T-cell (primary cell): ENCODE measurements at regions not wholly inside any gene's neighbourhood (a gene's known extent, or its start where the extent isn't known, plus 50 kb on each side); places are given as distances from the start of the nearest gene placed in this dataset.
A peak's percentile ranks its signal among the peaks of the same experiment; 100 is the strongest.

Experiments
- ATAC-seq, 4 experiments: fragments of 200-7000 bp in 3 of 4; fragments of 150-1000 bp in 1 of 4; cut with Tn5 transposase; replicated peaks in 1 of 4; 1 replicate in 3 of 4; 2 replicates in 1 of 4; pipeline ENCODE4 v1.10.0; 2021; ENCODE audit warnings: moderate library complexity in 3 of 4, mild to moderate bottlenecking in 2 of 4, moderate number of reproducible peaks in 1 of 4
- CTCF ChIA-PET, 2 donors: fragments of 300-600 bp; sonication (Branson Sonifier 250); formaldehyde crosslinking; loops; one replicate each; lab custom pipeline; 2022; ENCODE audit warnings: antibody characterized with exemption in 2 of 2; lab: Charles Lee
- POLR2A ChIA-PET, 2 donors: fragments of 300-600 bp; sonication (Branson Sonifier 250); formaldehyde crosslinking; loops; one replicate each; lab custom pipeline; 2022; ENCODE audit warnings: antibody characterized with exemption in 2 of 2; lab: Charles Lee
- DNase-seq, 35 experiments: peaks; one replicate each; pipeline versions ENCODE4 v3.0.0 to v3.0.0-alpha.2; 2013 to 2023
- H3K27ac ChIP-seq: one replicate; pipeline ENCODE4 v1.5.1; 2013; ENCODE audit warnings: low read length
- H3K27me3 ChIP-seq, 2 experiments: replicated peaks in 1 of 2; 1 replicate in 1 of 2; 2 replicates in 1 of 2; pipeline versions ENCODE4 v1.6.1 to v1.7.0; 2013; ENCODE audit warnings: low read length in 1 of 2, mixed read lengths in 1 of 2; ENCODE audit not compliant: control insufficient read depth in 2 of 2, insufficient read depth in 2 of 2; ENCODE audit errors: extremely low read depth in 1 of 2
- H3K36me3 ChIP-seq, 2 donors: 1 replicate in 1 of 2; 2 replicates in 1 of 2; pipeline versions ENCODE4 v1.6.1 to v1.7.0; 2013; ENCODE audit warnings: low read length in 1 of 2; ENCODE audit not compliant: control insufficient read depth in 2 of 2, insufficient read depth in 1 of 2; ENCODE audit errors: extremely low read depth in 1 of 2
- H3K4me1 ChIP-seq, 2 experiments: 1 replicate in 1 of 2; 2 replicates in 1 of 2; pipeline versions ENCODE4 v1.6.1 to v1.7.0; 2013; ENCODE audit warnings: low read length in 2 of 2, mixed read lengths in 1 of 2; ENCODE audit not compliant: insufficient read depth in 2 of 2, control insufficient read depth in 1 of 2; ENCODE audit errors: extremely low read depth in 1 of 2
- H3K4me3 ChIP-seq, 2 donors: 1 replicate in 1 of 2; 2 replicates in 1 of 2; pipeline versions ENCODE4 v1.5.1 to v1.7.0; 2013; ENCODE audit warnings: mild to moderate bottlenecking in 2 of 2, low read length in 1 of 2, moderate library complexity in 1 of 2; ENCODE audit not compliant: control insufficient read depth in 1 of 2; ENCODE audit errors: extremely low read depth in 1 of 2
- H3K9me3 ChIP-seq: 2 replicates; pipeline ENCODE4 v1.7.0; 2013
- H3K27ac Mint-ChIP-seq, 2 donors: one replicate each; pipeline ENCODE4 v1.8.0; 2020 to 2021; ENCODE audit warnings: mild to moderate bottlenecking in 2 of 2, mixed read lengths in 2 of 2
- H3K27me3 Mint-ChIP-seq, 2 donors: one replicate each; pipeline ENCODE4 v1.8.0; 2021 to 2022; ENCODE audit warnings: mixed read lengths in 2 of 2
- H3K36me3 Mint-ChIP-seq: one replicate; pipeline ENCODE4 v1.8.0; 2021; ENCODE audit warnings: mixed read lengths
- H3K4me1 Mint-ChIP-seq, 3 donors: one replicate each; pipeline ENCODE4 v1.8.0; 2020 to 2022; ENCODE audit warnings: mixed read lengths in 3 of 3, mild to moderate bottlenecking in 1 of 3
- H3K4me3 Mint-ChIP-seq, 3 donors: one replicate each; pipeline ENCODE4 v1.8.0; 2020 to 2022; ENCODE audit warnings: mild to moderate bottlenecking in 3 of 3, mixed read lengths in 3 of 3, moderate library complexity in 3 of 3
- H3K9me3 Mint-ChIP-seq, 3 donors: one replicate each; pipeline ENCODE4 v1.8.0; 2020 to 2022; ENCODE audit warnings: mixed read lengths in 3 of 3
- whole genome bisulfite sequencing: methylation state at CpG from one replicate; pipeline ENCODE4 v1.1.5; 2013; ENCODE audit warnings: missing lambda C conversion rate; ENCODE audit not compliant: insufficient coverage; 5-methylcytosine and 5-hydroxymethylcytosine counted together

DNA sequence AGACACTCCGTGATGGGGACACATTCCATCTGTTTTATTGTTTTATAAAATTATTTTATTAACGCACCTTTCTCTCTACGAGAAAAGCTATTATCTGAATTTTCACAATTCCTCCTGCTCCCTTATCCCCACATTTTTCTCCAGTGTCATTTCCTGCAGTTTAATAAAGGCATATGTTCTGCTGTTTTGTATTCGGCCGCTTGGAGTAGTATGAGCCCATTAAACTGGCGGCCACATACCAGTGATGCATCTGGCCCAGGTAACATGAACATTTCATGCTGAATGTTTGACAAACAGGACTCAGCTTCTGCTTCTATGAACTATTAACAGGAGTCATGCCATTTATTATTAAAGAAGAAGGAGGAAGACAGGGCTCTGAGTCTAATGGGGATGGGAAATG is 511.0 kb downstream of the TMEM121 start:
- Histone ChIP-seq H3K4me3 (no peak overlapping the region), H3K4me1 (no peaks in the 10 kb centered on the region), H3K9me3 (no peaks in the 10 kb centered on the region), H3K27me3 (peaks cover 0 to 6% of the 10 kb centered on the region in 2 experiments), H3K27ac (no peak overlapping the region), H3K36me3 (no peaks in the 10 kb centered on the region)
- DNase-seq (no peak), ATAC-seq (no peak)
- Mint-ChIP-seq H3K27ac (no peak overlapping the region), H3K4me1 (peaks cover 0 to 7% (median 5%) of the 10 kb centered on the region in 3 donors), H3K27me3 (no peaks in the 10 kb centered on the region), H3K4me3 (no peak overlapping the region), H3K36me3 (no peaks in the 10 kb centered on the region), H3K9me3 (no peaks in the 10 kb centered on the region)
- POLR2A ChIA-PET = no interaction called here
- WGBS = no CpG with 5 or more reads among the region's 6 CpGs
- CTCF ChIA-PET = no interaction called here

GRCh38 chr14:106038263-106038662 is 511.9 kb downstream of the TMEM121 start:
- Mint-ChIP-seq H3K27me3 (peaks cover 0 to 3% of the 10 kb centered on the region in 2 donors), H3K9me3 (no peaks in the 10 kb centered on the region), H3K4me1 (peaks cover 0 to 7% (median 5%) of the 10 kb centered on the region in 3 donors), H3K4me3 (no peak overlapping the region), H3K27ac (peak overlapping the region in 1 of 2 donors; percentile 74), H3K36me3 (no peaks in the 10 kb centered on the region)
- ChIA-PET CTCF (no interaction called here), POLR2A (no interaction called here)
- no peak overlapping the region for H3K27ac ChIP-seq
- peaks cover 0 to 6% of the 10 kb centered on the region in 2 experiments for H3K27me3 ChIP-seq
- DNase-seq = no peak
- WGBS = no CpG with 5 or more reads among the region's 3 CpGs
- H3K4me1 ChIP-seq = no peaks in the 10 kb centered on the region
- H3K9me3 ChIP-seq = no peaks in the 10 kb centered on the region
- no peaks in the 10 kb centered on the region for H3K36me3 ChIP-seq
- H3K4me3 ChIP-seq = no peak overlapping the region
- ATAC-seq = no peak

GRCh38 chr14:106039400-106039799 is 513.0 kb downstream of the TMEM121 start:
- H3K4me1 ChIP-seq = no peaks in the 10 kb centered on the region
- H3K27me3 Mint-ChIP-seq = peaks cover 0 to 4% of the 10 kb centered on the region in 2 donors
- no peaks in the 10 kb centered on the region for H3K36me3 ChIP-seq
- ATAC-seq (peak in 3 of 4 experiments; percentile 61 to 87 (median 85)), DNase-seq (peak; percentile 7 to 68 (median 47))
- H3K4me3 ChIP-seq = no peak overlapping the region
- H3K9me3 ChIP-seq = no peaks in the 10 kb centered on the region
- H3K4me1 Mint-ChIP-seq = peaks cover 0 to 7% (median 5%) of the 10 kb centered on the region in 3 donors
- H3K27ac Mint-ChIP-seq = no peak overlapping the region
- H3K27me3 ChIP-seq = peaks cover 0 to 6% of the 10 kb centered on the region in 2 experiments
- 17% methylated on average over 1 of the region's 4 CpGs for WGBS
- no peaks in the 10 kb centered on the region for H3K9me3 Mint-ChIP-seq
- H3K36me3 Mint-ChIP-seq = no peaks in the 10 kb centered on the region
- POLR2A ChIA-PET = no interaction called here
- CTCF ChIA-PET = interaction anchor here in 1 of 2 donors (1.0 kb wide), 1 partner anchor 15 kb away, joined by 4 read pairs; no protein-coding TSS in a partner anchor
- H3K4me3 Mint-ChIP-seq = no peak overlapping the region
- no peak overlapping the region for H3K27ac ChIP-seq

- CTCF ChIA-PET = no interaction called here
- Mint-ChIP-seq H3K9me3 (no peaks in the 10 kb centered on the region), H3K4me3 (no peak overlapping the region), H3K27me3 (peaks cover 2 to 13% of the 10 kb centered on the region in 2 donors), H3K36me3 (no peaks in the 10 kb centered on the region), H3K4me1 (peaks cover 2 to 5% (median 4%) of the 10 kb centered on the region in 3 donors), H3K27ac (no peak overlapping the region)
- Histone ChIP-seq H3K4me1 (no peaks in the 10 kb centered on the region), H3K4me3 (no peak overlapping the region), H3K9me3 (no peaks in the 10 kb centered on the region), H3K27me3 (no peaks in the 10 kb centered on the region), H3K27ac (no peak overlapping the region), H3K36me3 (no peaks in the 10 kb centered on the region)
- POLR2A ChIA-PET = no interaction called here
- ATAC-seq (no peak), DNase-seq (no peak)
- WGBS = 63% methylated on average over 1 of the region's 4 CpGs
These were observed 518.1 kb downstream of the TMEM121 start for GRCh38 chr14:106044515-106044914.

GRCh38 chr14:106044949-106045596 is 518.7 kb downstream of the TMEM121 start:
- Histone ChIP-seq H3K9me3 (no peaks in the 10 kb centered on the region), H3K27ac (no peak overlapping the region), H3K36me3 (no peaks in the 10 kb centered on the region), H3K4me3 (no peak overlapping the region), H3K4me1 (no peaks in the 10 kb centered on the region), H3K27me3 (peaks cover 0 to under 1% of the 10 kb centered on the region in 2 experiments)
- Mint-ChIP-seq H3K4me3 (no peak overlapping the region), H3K36me3 (no peaks in the 10 kb centered on the region), H3K27me3 (peaks cover 4 to 14% of the 10 kb centered on the region in 2 donors), H3K4me1 (peaks cover 0 to 4% (median 3%) of the 10 kb centered on the region in 3 donors), H3K27ac (no peak overlapping the region), H3K9me3 (no peaks in the 10 kb centered on the region)
- ChIA-PET POLR2A (no interaction called here), CTCF (interaction anchor here in 1 of 2 donors (1.2 kb wide), 1 partner anchor 21 kb away, joined by 3 read pairs; no protein-coding TSS in a partner anchor)
- ATAC-seq (peak; percentile 87 to 99 (median 97)), DNase-seq (peak; percentile 55 to 87 (median 74))
- 62% methylated on average over 7 of the region's 9 CpGs for WGBS

GRCh38 chr14:106051796-106052195 is 525.4 kb downstream of the TMEM121 start:
- WGBS = no CpG with 5 or more reads among the region's 2 CpGs
- Histone ChIP-seq H3K4me1 (no peaks in the 10 kb centered on the region), H3K4me3 (no peak overlapping the region), H3K27ac (no peak overlapping the region), H3K9me3 (no peaks in the 10 kb centered on the region), H3K36me3 (no peaks in the 10 kb centered on the region), H3K27me3 (peaks cover 0 to 7% of the 10 kb centered on the region in 2 experiments)
- H3K9me3 Mint-ChIP-seq = no peaks in the 10 kb centered on the region
- H3K27ac Mint-ChIP-seq = no peak overlapping the region
- H3K27me3 Mint-ChIP-seq = peaks cover 8 to 14% of the 10 kb centered on the region in 2 donors
- CTCF ChIA-PET = no interaction called here
- H3K4me3 Mint-ChIP-seq = no peak overlapping the region
- ATAC-seq = no peak
- POLR2A ChIA-PET = no interaction called here
- H3K4me1 Mint-ChIP-seq = peaks cover 4 to 16% (median 5%) of the 10 kb centered on the region in 3 donors
- H3K36me3 Mint-ChIP-seq = no peaks in the 10 kb centered on the region
- DNase-seq = no peak
